GM12878 (cell line): ENCODE measurements at regions not wholly inside any gene's neighbourhood (a gene's known extent, or its start where the extent isn't known, plus 50 kb on each side); places are given as distances from the start of the nearest gene placed in this dataset.

Experiments
- ATAC-seq: fragments of 200-7000 bp; cut with Tn5 transposase; 3 replicates; pipeline ENCODE4 v1.9.1; 2020; ENCODE audit warnings: mild to moderate bottlenecking, moderate library complexity
- BruUV-seq: library from RNA; stranded (reverse); fragments of 400-500 nt; replicated peaks from 2 replicates; lab custom pipeline; 2021; lab: Mats Ljungman, UMichigan
- CTCF ChIA-PET: fragments of 300-600 bp; sonication (Branson Sonifier 250); formaldehyde crosslinking; extraction: SDS; loops from one replicate; lab custom pipeline; 2021; ENCODE audit warnings: inconsistent platforms; lab: Yijun Ruan, JAX
- POLR2A ChIA-PET: fragments of 350-600 bp; formaldehyde crosslinking; extraction: SDS; loops from one replicate; lab custom pipeline; 2021; ENCODE audit warnings: inconsistent platforms; lab: Charles Lee
- RAD21 ChIA-PET: fragments of 300-600 bp; sonication (Branson Sonifier 250); formaldehyde crosslinking; loops from one replicate; lab custom pipeline; 2023; ENCODE audit warnings: antibody characterized with exemption; ENCODE audit not compliant: unreplicated experiment; lab: Charles Lee
- SMC1A ChIA-PET: fragments of 300-600 bp; sonication (Branson Sonifier 250); formaldehyde crosslinking; loops from one replicate; lab custom pipeline; 2023; ENCODE audit not compliant: unreplicated experiment, uncharacterized antibody; lab: Charles Lee
- DNase-seq: peaks from one replicate; pipeline ENCODE4 v3.0.0-alpha.2; 2011; ENCODE audit warnings: low read depth, low spot score
- FAIRE-seq: peaks from 3 replicates; lab custom pipeline; 2011; peaks lifted over from hg19 to GRCh38; lab: Jason Lieb, UNC
- H2AFZ ChIP-seq: 2 replicates; pipeline ENCODE4 v1.6.0; 2011; ENCODE audit warnings: low read depth, low read length, control low read depth; ENCODE audit not compliant: control insufficient read depth
- H3K27ac ChIP-seq: 2 replicates; pipeline ENCODE4 v1.5.1; 2011; ENCODE audit warnings: control low read depth; ENCODE audit not compliant: control insufficient read depth, insufficient read depth
- H3K27me3 ChIP-seq, 2 experiments: replicated peaks in 1 of 2; 2 replicates each; pipeline versions ENCODE4 v1.6.0 to v1.6.1; 2011; ENCODE audit warnings: low read length in 1 of 2; ENCODE audit not compliant: control insufficient read depth in 2 of 2, insufficient read depth in 2 of 2
- H3K36me3 ChIP-seq, 2 experiments: 2 replicates each; pipeline ENCODE4 v1.5.1; 2011; ENCODE audit warnings: low read length in 1 of 2; ENCODE audit not compliant: control insufficient read depth in 2 of 2, insufficient read depth in 2 of 2
- H3K4me1 ChIP-seq: 2 replicates; pipeline ENCODE4 v1.6.1; 2011; ENCODE audit warnings: mild to moderate bottlenecking, low read length, moderate library complexity, mixed read lengths; ENCODE audit not compliant: control insufficient read depth, insufficient read depth
- H3K4me2 ChIP-seq: 2 replicates; pipeline ENCODE4 v1.6.0; 2011; ENCODE audit warnings: control low read depth; ENCODE audit not compliant: control insufficient read depth, insufficient read depth
- H3K4me3 ChIP-seq: fragments of 200-600 bp; sonication (generic); 2 replicates; pipeline ENCODE4 v1.5.1; 2016
- H3K79me2 ChIP-seq: 2 replicates; pipeline ENCODE4 v1.6.0; 2011; ENCODE audit warnings: low read length; ENCODE audit not compliant: control insufficient read depth, insufficient read depth
- H3K9ac ChIP-seq: 2 replicates; pipeline ENCODE4 v1.8.0; 2011; ENCODE audit warnings: low read length, control low read depth, mixed read lengths; ENCODE audit not compliant: control insufficient read depth, insufficient read depth
- H3K9me3 ChIP-seq: replicated peaks from 3 replicates; pipeline ENCODE4 v1.5.1; 2011; ENCODE audit warnings: mild to moderate bottlenecking, low read length; ENCODE audit not compliant: control insufficient read depth, insufficient read depth
- H4K20me1 ChIP-seq: 2 replicates; pipeline ENCODE4 v1.6.0; 2011; ENCODE audit not compliant: control insufficient read depth, insufficient read depth
- CBX5 ChIP-seq: sonication (generic); IDR thresholded peaks from 2 replicates; pipeline ENCODE4 v1.6.1; 2016; ENCODE audit warnings: low read depth, moderate library complexity, mild to moderate bottlenecking, inconsistent platforms
- CEBPB ChIP-seq, 2 experiments: fragments of 150-350 bp in 1 of 2; IDR thresholded peaks; 2 replicates each; pipeline ENCODE4 v1.6.1; 2012 to 2014; ENCODE audit warnings: low read depth in 2 of 2, low read length in 2 of 2, borderline replicate concordance in 1 of 2, inconsistent platforms in 1 of 2
- CREM ChIP-seq: IDR thresholded peaks from 2 replicates; pipeline ENCODE4 v1.6.1; 2014; ENCODE audit warnings: antibody characterized with exemption, low read depth
- EP300 ChIP-seq, 2 experiments: fragments of 150-350 bp in 1 of 2; IDR thresholded peaks; 2 replicates each; pipeline ENCODE4 v1.6.1; 2011 to 2012; ENCODE audit warnings: low read depth in 2 of 2, low read length in 2 of 2, borderline replicate concordance in 1 of 2, improper control_type of control experiment in 1 of 2, inconsistent platforms in 1 of 2; ENCODE audit not compliant: control insufficient read depth in 1 of 2
- FOS ChIP-seq: IDR thresholded peaks from 3 replicates; pipeline ENCODE4 v1.6.1; 2011; ENCODE audit warnings: borderline replicate concordance; ENCODE audit not compliant: insufficient read length; ENCODE audit errors: extremely low read depth
- FOXM1 ChIP-seq: IDR thresholded peaks from 2 replicates; pipeline ENCODE4 v1.6.1; 2012; ENCODE audit warnings: low read depth, mild to moderate bottlenecking, inconsistent platforms, low read length, moderate library complexity
- JUNB ChIP-seq: IDR thresholded peaks from 2 replicates; pipeline ENCODE4 v1.6.1; 2016; ENCODE audit warnings: antibody characterized with exemption, mild to moderate bottlenecking
- MTA2 ChIP-seq: fragments of 450-650 bp; IDR thresholded peaks from 2 replicates; pipeline ENCODE4 v1.6.1; 2016; ENCODE audit warnings: low read depth, mild to moderate bottlenecking, moderate library complexity
- NR2C1 ChIP-seq: fragments of 450-650 bp; IDR thresholded peaks from 2 replicates; pipeline ENCODE4 v1.6.1; 2017; ENCODE audit warnings: antibody characterized with exemption, mild to moderate bottlenecking, moderate library complexity
- POLR2AphosphoS5 ChIP-seq: IDR thresholded peaks from 2 replicates; pipeline ENCODE4 v1.6.1; 2011; ENCODE audit warnings: mild to moderate bottlenecking, low read length, inconsistent platforms
- POU2F2 ChIP-seq: IDR thresholded peaks from 3 replicates; pipeline ENCODE4 v1.6.1; 2011; ENCODE audit warnings: low read depth, mild to moderate bottlenecking, low read length, borderline replicate concordance
- SREBF1 ChIP-seq: IDR thresholded peaks from 2 replicates; pipeline ENCODE4 v1.6.1; 2012; ENCODE audit warnings: mild to moderate bottlenecking, low read length
- STAT1 ChIP-seq: fragments of 450-650 bp; conservative IDR thresholded peaks from 2 replicates; pipeline ENCODE4 v1.6.1; 2014; ENCODE audit warnings: antibody characterized with exemption, mild to moderate bottlenecking
- WRNIP1 ChIP-seq: IDR thresholded peaks from 2 replicates; pipeline ENCODE4 v1.6.1; 2011; ENCODE audit warnings: low read depth, low read length, improper control_type of control experiment, borderline replicate concordance
- ZNF384 ChIP-seq: IDR thresholded peaks from 2 replicates; pipeline ENCODE4 v1.6.1; 2012; ENCODE audit warnings: low read depth, mild to moderate bottlenecking, low read length, improper control_type of control experiment, borderline replicate concordance
- ZSCAN29 ChIP-seq: fragments of 450-650 bp; IDR thresholded peaks from 2 replicates; pipeline ENCODE4 v1.6.1; 2017; ENCODE audit warnings: mild to moderate bottlenecking, moderate library complexity
- WGBS: methylation state at CpG from one replicate; pipeline ENCODE4 v1.1.6; 2016; ENCODE audit warnings: low lambda C conversion rate; ENCODE audit not compliant: insufficient replicate concordance, insufficient coverage; ENCODE audit errors: missing lambda C conversion rate; 5-methylcytosine and 5-hydroxymethylcytosine counted together
- in situ Hi-C: fragments of 300-500 bp; cut with MboI; formaldehyde crosslinking; loops from 9 replicates; pipeline ENCODE4 v1.14.3; 2018; ENCODE audit warnings: mixed read lengths
- intact Hi-C: fragments of 100-400 bp; cut with micrococcal nuclease; formaldehyde crosslinking; loops from one replicate; pipeline ENCODE4 v1.14.2; 2022; ENCODE audit not compliant: unreplicated experiment
- TF ChIP-seq, protein P1 (sequence below): IDR thresholded peaks from 2 replicates; pipeline ENCODE4 v1.6.1; 2011; ENCODE audit warnings: low read depth, mild to moderate bottlenecking, low read length, moderate library complexity, borderline replicate concordance; ENCODE audit errors: extremely low read depth

DNA sequence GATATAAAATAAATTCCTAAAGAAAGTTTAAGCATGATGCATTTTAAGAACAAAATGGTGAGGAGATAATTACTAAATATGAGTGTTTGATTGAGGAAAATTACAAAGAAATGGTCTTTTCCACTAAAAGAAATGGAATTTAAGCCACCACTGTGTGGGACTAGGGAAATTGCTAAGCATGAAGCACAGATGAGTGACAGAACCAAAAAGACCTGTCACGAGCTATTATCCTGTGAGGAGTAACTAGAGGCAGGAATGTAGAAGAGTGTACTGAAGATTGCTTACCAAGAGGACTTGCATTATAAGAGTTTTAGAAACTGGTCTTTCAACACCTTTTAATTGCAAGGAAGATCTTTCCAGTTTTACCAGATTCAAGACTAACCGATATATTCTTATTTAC lies 193.6 kb upstream of the PRR16 start:
- ChIA-PET SMC1A (interaction anchor here (1.2 to 1.6 kb wide), 2 partner anchors 9 to 18 kb away, joined by 3 to 5 read pairs; no protein-coding TSS in a partner anchor), CTCF (no interaction called here), RAD21 (no interaction called here), POLR2A (no interaction called here)
- no peak for FAIRE-seq
- no peak for DNase-seq
- ATAC-seq = no peak
- 35% methylated on average over 2 of the region's 2 CpGs for WGBS
- H3K79me2 ChIP-seq = no peaks in the 10 kb centered on the region
- H3K9me3 ChIP-seq = no peaks in the 10 kb centered on the region
- H3K36me3 ChIP-seq = no peaks in the 10 kb centered on the region
- TF ChIP-seq WRNIP1 = no peak
- H3K27me3 ChIP-seq = no peaks in the 10 kb centered on the region
- no peaks in the 10 kb centered on the region for H3K4me1 ChIP-seq
- no TSS peak for BruUV-seq
- no peak overlapping the region for H2AFZ ChIP-seq
- intact Hi-C loops = no loop called here
- H3K9ac ChIP-seq = no peak overlapping the region
- H4K20me1 ChIP-seq = no peaks in the 10 kb centered on the region
- no peak overlapping the region for H3K27ac ChIP-seq
- in situ Hi-C loops = no loop called here
- H3K4me3 ChIP-seq = no peak overlapping the region
- H3K4me2 ChIP-seq = no peak overlapping the region

DNA sequence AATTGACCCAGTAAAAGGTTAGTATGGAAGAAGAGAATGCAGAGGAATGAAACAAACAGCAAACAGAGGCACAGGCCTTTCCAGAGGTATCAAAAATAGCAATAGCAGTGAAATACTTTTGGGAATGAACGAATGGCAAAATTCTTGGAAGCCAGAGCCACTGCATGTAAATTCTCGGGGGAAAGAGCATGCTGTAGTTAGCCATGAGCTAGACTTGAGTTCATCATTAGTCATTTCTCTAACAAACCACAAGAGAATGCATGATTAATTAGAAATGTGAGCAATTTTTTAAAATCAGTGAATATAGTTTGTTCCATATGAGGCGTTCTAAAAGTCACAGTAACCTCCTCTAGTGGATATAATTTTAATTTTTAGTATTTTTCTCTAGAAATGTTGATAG lies 170.3 kb upstream of the PRR16 start:
- no peak for TF ChIP-seq CREM
- no peak for TF ChIP-seq NR2C1
- TF ChIP-seq FOXM1 = no peak
- TF ChIP-seq EP300 (IDR thresholded peaks at IDR 0.05; ENCODE audit: borderline replicate concordance in 1 of 2, control insufficient read depth in 1 of 2, low read depth in 2 of 2, low read length in 2 of 2) = no peak
- TF ChIP-seq ZNF384 = no peak
- no peak for TF ChIP-seq CEBPB (IDR thresholded peaks at IDR 0.05; ENCODE audit: borderline replicate concordance in 1 of 2, low read depth in 2 of 2, low read length in 2 of 2)
- no peak for TF ChIP-seq POLR2AphosphoS5
- no peak for TF ChIP-seq CBX5
- TF ChIP-seq FOS = no peak
- TF ChIP-seq ZSCAN29 = no peak
- no peak for TF ChIP-seq MTA2
- no peak for TF ChIP-seq SREBF1
- TF ChIP-seq JUNB = no peak
- no peak for TF ChIP-seq STAT1
- TF ChIP-seq, protein P1, sequence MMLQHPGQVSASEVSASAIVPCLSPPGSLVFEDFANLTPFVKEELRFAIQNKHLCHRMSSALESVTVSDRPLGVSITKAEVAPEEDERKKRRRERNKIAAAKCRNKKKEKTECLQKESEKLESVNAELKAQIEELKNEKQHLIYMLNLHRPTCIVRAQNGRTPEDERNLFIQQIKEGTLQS = no peak
- TF ChIP-seq POU2F2 = no peak
- TF ChIP-seq, all 136 proteins: peak for 0
- 35% methylated on average over 3 of the region's 3 CpGs for WGBS

More for the DNA sequence above, 170.3 kb upstream of the PRR16 start:
- no TSS peak for BruUV-seq
- H3K9me3 ChIP-seq = no peaks in the 10 kb centered on the region
- H3K4me3 ChIP-seq = no peak overlapping the region
- DNase-seq (no peak), FAIRE-seq (no peak), ATAC-seq (no peak)
- in situ Hi-C loops = no loop called here
- H3K4me1 ChIP-seq = no peaks in the 10 kb centered on the region
- H3K27me3 ChIP-seq = no peaks in the 10 kb centered on the region
- no peaks in the 10 kb centered on the region for H3K79me2 ChIP-seq
- H4K20me1 ChIP-seq = no peaks in the 10 kb centered on the region
- ChIA-PET RAD21 (no interaction called here), POLR2A (no interaction called here), SMC1A (no interaction called here), CTCF (no interaction called here)
- H3K36me3 ChIP-seq = no peaks in the 10 kb centered on the region
- H3K4me2 ChIP-seq = no peak overlapping the region
- intact Hi-C loops = no loop called here
- no peak overlapping the region for H3K9ac ChIP-seq
- H2AFZ ChIP-seq = no peak overlapping the region
- H3K27ac ChIP-seq = no peak overlapping the region
